Fibroblast of pulmonary artery (primary cell): ENCODE measurements at regions not wholly inside any gene's neighbourhood (a gene's known extent, or its start where the extent isn't known, plus 50 kb on each side); places are given as distances from the start of the nearest gene placed in this dataset.

Experiments
- DNase-seq: peaks from one replicate; pipeline ENCODE4 v3.0.0-alpha.2; 2010; ENCODE audit warnings: low read depth
- H3K4me3 ChIP-seq: replicated peaks from 2 replicates; pipeline ENCODE4 v1.5.1; 2011; ENCODE audit warnings: low read depth, mild to moderate bottlenecking, control low read depth, low read length, moderate library complexity
- CTCF ChIP-seq: IDR thresholded peaks from 2 replicates; pipeline ENCODE4 v1.5.1; 2011; ENCODE audit warnings: mild to moderate bottlenecking, control low read depth, low read length, inconsistent platforms; ENCODE audit errors: missing control alignments

DNA sequence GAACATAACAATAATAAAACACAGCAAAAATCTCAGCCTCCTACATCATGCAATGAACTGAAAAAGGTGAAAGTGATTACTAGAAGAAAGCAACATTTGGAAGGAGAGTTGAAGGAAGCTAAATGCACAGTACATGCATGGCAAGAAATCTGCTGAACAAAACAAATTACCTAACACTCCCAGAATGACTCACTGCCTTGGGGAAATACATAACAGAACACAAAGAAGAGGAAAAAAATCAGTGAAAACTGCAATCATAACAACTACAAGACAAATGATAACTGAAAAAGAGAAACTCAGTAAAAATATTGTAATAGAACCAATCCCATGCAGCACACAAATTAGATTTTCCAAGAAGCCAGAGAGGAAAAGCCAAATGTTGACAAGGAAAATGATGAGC lies 1513.2 kb downstream of the ARAP2 start:
- TF ChIP-seq CTCF, result no peak
- no peak overlapping the region for H3K4me3 ChIP-seq
- peak; percentile 58 for DNase-seq

- no peak overlapping the region for H3K4me3 ChIP-seq
- TF ChIP-seq CTCF, result no peak
- DNase-seq, result no peak
Observed at GRCh38 chr4:34732176-34732950, 1512.0 kb downstream of the ARAP2 start.

DNA sequence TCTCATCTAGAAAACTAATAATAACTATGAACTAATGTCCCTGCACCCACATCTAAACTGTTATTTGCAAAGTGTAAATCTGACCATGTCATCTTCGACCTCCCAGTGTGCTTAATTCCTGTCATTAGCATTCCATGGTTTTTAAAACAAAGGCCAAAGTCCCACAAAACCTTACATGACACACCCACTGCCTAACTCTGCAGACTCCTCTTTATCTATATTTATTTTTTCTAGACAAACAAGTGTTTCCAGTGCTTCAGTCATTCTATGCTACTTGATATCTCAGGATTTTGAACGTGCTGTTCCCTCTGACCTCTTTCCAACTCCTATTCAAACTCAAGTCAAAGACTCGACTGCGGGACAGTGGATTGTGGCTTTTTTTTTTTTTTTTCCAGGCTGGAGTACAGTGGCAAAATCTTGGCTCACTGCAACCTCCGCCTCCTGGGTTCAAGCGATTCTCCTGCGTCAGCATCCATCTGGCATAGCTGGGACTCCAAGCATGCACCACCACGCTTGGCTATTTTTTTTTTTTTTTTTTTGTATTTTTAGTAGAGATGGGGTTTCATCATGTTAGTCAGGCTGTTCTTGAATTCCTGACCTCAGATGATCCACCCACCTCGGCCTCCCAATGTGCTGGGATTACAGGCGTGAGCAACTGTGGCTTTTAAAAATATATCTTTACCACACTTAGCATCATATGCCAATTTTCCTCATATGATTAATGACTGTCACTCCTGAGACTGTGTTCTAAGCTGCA lies 1511.0 kb downstream of the ARAP2 start:
- no peak for DNase-seq
- no peak for TF ChIP-seq CTCF
- H3K4me3 ChIP-seq, result no peak overlapping the region

- DNase-seq, result no peak
- H3K4me3 ChIP-seq, result no peak overlapping the region
- no peak for TF ChIP-seq CTCF
Observed at GRCh38 chr4:34766935-34767334, 1477.4 kb downstream of the ARAP2 start.

- TF ChIP-seq CTCF, result no peak
- no peak for DNase-seq
- H3K4me3 ChIP-seq, result no peak overlapping the region
Observed at GRCh38 chr4:34767407-34767806, 1476.9 kb downstream of the ARAP2 start.

GRCh38 chr4:34771632-34772031 lies 1472.7 kb downstream of the ARAP2 start:
- DNase-seq, result no peak
- TF ChIP-seq CTCF, result no peak
- H3K4me3 ChIP-seq, result no peak overlapping the region

GRCh38 chr4:34790131-34790530 lies 1454.2 kb downstream of the ARAP2 start:
- TF ChIP-seq CTCF, result no peak
- DNase-seq, result no peak

More at GRCh38 chr4:34790131-34790530, 1454.2 kb downstream of the ARAP2 start:
- H3K4me3 ChIP-seq, result no peak overlapping the region
